Lung (tissue), 11 donors: ENCODE measurements at regions not wholly inside any gene's neighbourhood (a gene's known extent, or its start where the extent isn't known, plus 50 kb on each side); places are given as distances from the start of the nearest gene placed in this dataset.
"Not testable (repeated sequence)": the region's sequence is repeated elsewhere in the genome, so short reads cannot be mapped to it uniquely, and the experiment has no call there.

Experiments used
- ATAC-seq: fragments of 200-7000 bp; cut with Tn5 transposase; one replicate; pipeline ENCODE4 v1.9.1; 2020; ENCODE audit warnings: moderate number of reproducible peaks; ENCODE audit not compliant: insufficient read depth, low FRiP score
- DNase-seq, 3 donors: peaks; one replicate each; pipeline ENCODE4 v3.0.0-alpha.2; 2013 to 2017
- H3K27ac ChIP-seq, 2 donors: one replicate each; pipeline ENCODE4 v1.5.1; 2013; ENCODE audit warnings: mild to moderate bottlenecking in 2 of 2, moderate library complexity in 2 of 2, control low read depth in 1 of 2, inconsistent platforms in 1 of 2, low read depth in 1 of 2, low read length in 1 of 2
- H3K27me3 ChIP-seq, 3 donors: one replicate each; pipeline ENCODE4 v1.5.1; 2013; ENCODE audit warnings: low read length in 2 of 3; ENCODE audit not compliant: control insufficient read depth in 3 of 3, insufficient read depth in 3 of 3
- H3K36me3 ChIP-seq, 4 donors: one replicate each; pipeline ENCODE4 v1.5.1; 2013; ENCODE audit warnings: low read length in 4 of 4, mild to moderate bottlenecking in 1 of 4, moderate library complexity in 1 of 4; ENCODE audit not compliant: control insufficient read depth in 4 of 4, insufficient read depth in 4 of 4
- H3K4me1 ChIP-seq, 5 donors: one replicate each; pipeline ENCODE4 v1.5.1; 2013; ENCODE audit warnings: low read length in 5 of 5, mild to moderate bottlenecking in 2 of 5, moderate library complexity in 1 of 5; ENCODE audit not compliant: control insufficient read depth in 5 of 5, insufficient read depth in 5 of 5
- H3K4me3 ChIP-seq: one replicate; pipeline ENCODE4 v1.5.1; 2013; ENCODE audit warnings: mild to moderate bottlenecking, control low read depth, moderate library complexity
- H3K9ac ChIP-seq, 2 donors: one replicate each; pipeline ENCODE4 v1.5.1; 2013; ENCODE audit warnings: low read length in 2 of 2, control low read depth in 1 of 2; ENCODE audit not compliant: insufficient read depth in 1 of 2
- H3K9me3 ChIP-seq, 4 donors: one replicate each; pipeline ENCODE4 v1.5.1; 2013; ENCODE audit warnings: low read length in 3 of 4, mild to moderate bottlenecking in 1 of 4, moderate library complexity in 1 of 4; ENCODE audit not compliant: control insufficient read depth in 4 of 4, insufficient read depth in 3 of 4
- WGBS, 2 donors: extraction: QIAGEN DNeasy Blood & Tissue Kit; methylation state at CpG; one replicate each; pipeline ENCODE4 v1.1.7; 2013; 5-methylcytosine and 5-hydroxymethylcytosine counted together
- TF ChIP-seq, protein P1 (sequence below): IDR thresholded peaks from 2 replicates; pipeline ENCODE4 v1.5.1; 2012; ENCODE audit warnings: mild to moderate bottlenecking; ENCODE audit errors: control extremely low read depth, extremely low read depth
- donor health status: control.
- donor health status: control.
- donor health status: Bipolar disorder and iron deficiency.
- donor health status: healthy.
- donor health status: DM: yes; HTN: yes; CAD: no.

GRCh38 chr18:8912348-8913326 is 189.9 kb upstream of the NDUFV2 start:
- ATAC-seq: peak; percentile 72
- H3K4me3 ChIP-seq: no peak overlapping the region
- H3K9ac ChIP-seq: no peak overlapping the region
- DNase-seq: peak; percentile 25 to 51 (median 44)
- H3K4me1 ChIP-seq: peaks cover 0 to 7% (median 0%) of the 10 kb centered on the region in 5 donors
- H3K27me3 ChIP-seq: no peaks in the 10 kb centered on the region
- no peaks in the 10 kb centered on the region for H3K36me3 ChIP-seq
- WGBS, 2 donors: 65 to 78% methylated on average over 17 of the region's 17 CpGs
- H3K9me3 ChIP-seq: no peaks in the 10 kb centered on the region
- TF ChIP-seq, protein P1, sequence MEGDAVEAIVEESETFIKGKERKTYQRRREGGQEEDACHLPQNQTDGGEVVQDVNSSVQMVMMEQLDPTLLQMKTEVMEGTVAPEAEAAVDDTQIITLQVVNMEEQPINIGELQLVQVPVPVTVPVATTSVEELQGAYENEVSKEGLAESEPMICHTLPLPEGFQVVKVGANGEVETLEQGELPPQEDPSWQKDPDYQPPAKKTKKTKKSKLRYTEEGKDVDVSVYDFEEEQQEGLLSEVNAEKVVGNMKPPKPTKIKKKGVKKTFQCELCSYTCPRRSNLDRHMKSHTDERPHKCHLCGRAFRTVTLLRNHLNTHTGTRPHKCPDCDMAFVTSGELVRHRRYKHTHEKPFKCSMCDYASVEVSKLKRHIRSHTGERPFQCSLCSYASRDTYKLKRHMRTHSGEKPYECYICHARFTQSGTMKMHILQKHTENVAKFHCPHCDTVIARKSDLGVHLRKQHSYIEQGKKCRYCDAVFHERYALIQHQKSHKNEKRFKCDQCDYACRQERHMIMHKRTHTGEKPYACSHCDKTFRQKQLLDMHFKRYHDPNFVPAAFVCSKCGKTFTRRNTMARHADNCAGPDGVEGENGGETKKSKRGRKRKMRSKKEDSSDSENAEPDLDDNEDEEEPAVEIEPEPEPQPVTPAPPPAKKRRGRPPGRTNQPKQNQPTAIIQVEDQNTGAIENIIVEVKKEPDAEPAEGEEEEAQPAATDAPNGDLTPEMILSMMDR: no peak
- no peak overlapping the region for H3K27ac ChIP-seq

- H3K4me3 ChIP-seq, H3K4me1 ChIP-seq, DNase-seq, H3K36me3 ChIP-seq, H3K27me3 ChIP-seq, H3K9me3 ChIP-seq, H3K27ac ChIP-seq, ATAC-seq, H3K9ac ChIP-seq: not testable (repeated sequence)
- 91 to 94% methylated on average over 14 of the region's 14 CpGs for WGBS, 2 donors
Observed at GRCh38 chr18:8913606-8914403, 188.7 kb upstream of the NDUFV2 start.

GRCh38 chr18:8914404-8915264 is 187.9 kb upstream of the NDUFV2 start:
- H3K4me1 ChIP-seq, ATAC-seq, DNase-seq, H3K27ac ChIP-seq, H3K9me3 ChIP-seq, H3K4me3 ChIP-seq, H3K36me3 ChIP-seq, H3K9ac ChIP-seq, H3K27me3 ChIP-seq: not testable (repeated sequence)
- 96 to 97% methylated on average over 4 of the region's 4 CpGs for WGBS, 2 donors

DNA sequence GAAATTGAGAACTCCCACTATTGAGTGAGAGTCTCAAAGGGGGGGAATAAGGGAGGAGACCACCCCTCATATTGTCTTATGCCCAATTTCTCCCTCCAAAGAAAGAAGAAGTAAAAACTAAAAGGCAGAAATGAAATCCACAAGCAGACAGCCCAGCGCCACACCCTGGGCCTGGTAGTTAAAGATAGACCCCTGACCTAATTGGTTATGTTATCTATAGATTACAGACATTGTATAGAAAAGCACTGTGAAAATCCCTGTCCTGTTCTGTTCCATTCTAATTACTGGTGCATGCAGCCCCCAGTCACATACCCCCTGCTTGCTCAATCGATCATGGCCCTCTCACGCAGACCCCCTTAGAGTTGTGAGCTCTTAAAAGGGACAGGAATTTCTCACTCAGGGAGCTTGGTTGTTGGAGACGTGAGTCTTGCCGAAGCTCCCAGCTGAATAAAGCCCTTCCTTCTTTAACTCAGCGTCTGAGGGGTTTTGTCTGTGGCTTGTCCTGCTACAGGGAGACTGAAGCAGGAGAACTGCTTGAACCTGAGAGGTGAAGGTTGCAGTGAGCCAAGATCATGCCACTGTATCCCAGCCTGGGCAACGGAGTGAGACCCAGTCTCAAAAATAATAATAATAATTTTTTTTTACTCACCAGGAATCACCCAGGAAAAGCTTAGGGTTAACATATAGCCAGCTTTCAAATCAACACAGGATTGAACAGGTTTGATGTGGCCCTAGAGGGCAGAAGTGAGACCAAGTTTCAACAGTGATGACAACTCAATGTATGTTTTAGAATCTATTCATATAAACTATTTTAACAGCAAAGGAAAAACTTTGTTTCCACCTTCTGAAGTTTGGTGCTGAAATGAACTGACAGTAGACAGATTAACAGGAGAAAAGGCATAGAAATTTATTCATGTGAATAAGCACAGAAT is 181.4 kb upstream of the NDUFV2 start:
- H3K27ac ChIP-seq, ATAC-seq, H3K9ac ChIP-seq, H3K27me3 ChIP-seq, H3K36me3 ChIP-seq, H3K9me3 ChIP-seq, DNase-seq, H3K4me3 ChIP-seq, H3K4me1 ChIP-seq: not testable (repeated sequence)
- 84 to 94% methylated on average over 7 of the region's 7 CpGs for WGBS, 2 donors
